ENCODE measurements at regions not wholly inside any gene's neighbourhood (a gene's known extent, or its start where the extent isn't known, plus 50 kb on each side); places are given as distances from the start of the nearest gene placed in this dataset.

GRCh38 chr3:124558991-124559845 lies 171.0 kb upstream of the UMPS start:
- TF ChIP-seq CTCF (IDR thresholded peaks at IDR 0.05) (no peak), REST (IDR thresholded peaks at IDR 0.05; ENCODE audit: insufficient read depth in 1 of 2, low read depth in 2 of 2, low read length in 1 of 2) (no peak), SIN3A (IDR thresholded peaks at IDR 0.05; ENCODE audit: borderline replicate concordance, insufficient read depth, low read depth, low read length) (no peak), POLR2AphosphoS5 (IDR thresholded peaks at IDR 0.05; ENCODE audit: low read depth, low read length) (no peak), TCF7L2 (IDR thresholded peaks at IDR 0.05; ENCODE audit: low read depth, low read length) (no peak)
